ENCODE measurements at regions not wholly inside any gene's neighbourhood (a gene's known extent, or its start where the extent isn't known, plus 50 kb on each side); places are given as distances from the start of the nearest gene placed in this dataset.

DNA sequence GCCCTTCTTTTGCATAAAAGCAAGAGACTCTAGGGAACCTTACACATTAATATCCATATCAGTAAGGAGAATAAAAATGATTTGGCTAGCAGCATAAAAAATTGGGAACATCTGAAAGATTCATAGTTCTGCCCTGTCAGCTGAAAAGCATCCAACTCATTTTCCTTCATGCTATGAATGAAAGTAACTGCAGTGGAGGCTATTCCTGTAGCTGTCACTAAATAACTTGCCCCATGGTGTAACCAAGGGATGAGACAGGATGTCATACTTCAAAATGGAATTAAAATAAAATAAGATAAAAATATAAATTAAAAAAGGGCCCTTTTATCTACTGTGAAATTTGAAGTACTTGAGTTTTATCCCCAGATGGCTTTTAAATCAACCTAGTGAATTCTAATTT lies 878.8 kb downstream of the C4orf33 start:
- no peaks in the 10 kb centered on the region for H3K4me1 ChIP-seq
- no peaks in the 10 kb centered on the region for H3K36me3 ChIP-seq
- intact Hi-C loops (cut with DNase I) = no loop called here
- H3K27ac ChIP-seq = no peak overlapping the region
- no peaks in the 10 kb centered on the region for H3K27me3 ChIP-seq
- no peak overlapping the region for H3K4me3 ChIP-seq (replicated peaks in 1 of 3)
- TF ChIP-seq, protein P1, sequence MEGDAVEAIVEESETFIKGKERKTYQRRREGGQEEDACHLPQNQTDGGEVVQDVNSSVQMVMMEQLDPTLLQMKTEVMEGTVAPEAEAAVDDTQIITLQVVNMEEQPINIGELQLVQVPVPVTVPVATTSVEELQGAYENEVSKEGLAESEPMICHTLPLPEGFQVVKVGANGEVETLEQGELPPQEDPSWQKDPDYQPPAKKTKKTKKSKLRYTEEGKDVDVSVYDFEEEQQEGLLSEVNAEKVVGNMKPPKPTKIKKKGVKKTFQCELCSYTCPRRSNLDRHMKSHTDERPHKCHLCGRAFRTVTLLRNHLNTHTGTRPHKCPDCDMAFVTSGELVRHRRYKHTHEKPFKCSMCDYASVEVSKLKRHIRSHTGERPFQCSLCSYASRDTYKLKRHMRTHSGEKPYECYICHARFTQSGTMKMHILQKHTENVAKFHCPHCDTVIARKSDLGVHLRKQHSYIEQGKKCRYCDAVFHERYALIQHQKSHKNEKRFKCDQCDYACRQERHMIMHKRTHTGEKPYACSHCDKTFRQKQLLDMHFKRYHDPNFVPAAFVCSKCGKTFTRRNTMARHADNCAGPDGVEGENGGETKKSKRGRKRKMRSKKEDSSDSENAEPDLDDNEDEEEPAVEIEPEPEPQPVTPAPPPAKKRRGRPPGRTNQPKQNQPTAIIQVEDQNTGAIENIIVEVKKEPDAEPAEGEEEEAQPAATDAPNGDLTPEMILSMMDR (IDR thresholded peaks at IDR 0.05) = no peak
- TF ChIP-seq POLR2A (IDR thresholded peaks at IDR 0.05) = no peak
- no peaks in the 10 kb centered on the region for H3K9me3 ChIP-seq
- no peak for DNase-seq

DNA sequence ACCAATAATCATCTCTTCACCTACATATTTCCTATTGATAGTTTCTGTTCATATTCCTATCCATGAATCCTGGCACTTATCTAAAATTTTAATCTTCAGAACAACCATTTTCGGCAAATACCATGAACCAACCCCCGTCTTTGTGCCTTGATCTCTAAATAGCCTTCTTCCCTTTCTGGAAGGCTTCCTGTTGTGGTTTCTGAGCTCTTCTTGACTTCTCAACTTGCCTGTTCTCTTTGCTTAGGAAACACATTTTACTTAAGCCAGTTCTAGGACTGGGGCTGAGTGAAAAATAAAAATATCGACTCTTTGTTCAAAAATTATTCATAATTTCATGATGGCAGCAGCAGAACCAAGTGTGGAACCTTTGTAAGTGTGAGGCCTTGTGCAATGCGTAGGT lies 882.4 kb downstream of the C4orf33 start:
- intact Hi-C loops (cut with DNase I) = no loop called here
- no peaks in the 10 kb centered on the region for H3K4me1 ChIP-seq
- no peaks in the 10 kb centered on the region for H3K27me3 ChIP-seq
- H3K9me3 ChIP-seq = no peaks in the 10 kb centered on the region
- DNase-seq = no peak
- no peak for TF ChIP-seq POLR2A (IDR thresholded peaks at IDR 0.05)
- TF ChIP-seq, protein P1 (IDR thresholded peaks at IDR 0.05) = no peak
- 81 to 91% methylated on average over 4 of the region's 4 CpGs for WGBS, 2 donors
- H3K36me3 ChIP-seq = no peaks in the 10 kb centered on the region
- H3K4me3 ChIP-seq (replicated peaks in 1 of 3) = no peak overlapping the region
- H3K27ac ChIP-seq = no peak overlapping the region

DNA sequence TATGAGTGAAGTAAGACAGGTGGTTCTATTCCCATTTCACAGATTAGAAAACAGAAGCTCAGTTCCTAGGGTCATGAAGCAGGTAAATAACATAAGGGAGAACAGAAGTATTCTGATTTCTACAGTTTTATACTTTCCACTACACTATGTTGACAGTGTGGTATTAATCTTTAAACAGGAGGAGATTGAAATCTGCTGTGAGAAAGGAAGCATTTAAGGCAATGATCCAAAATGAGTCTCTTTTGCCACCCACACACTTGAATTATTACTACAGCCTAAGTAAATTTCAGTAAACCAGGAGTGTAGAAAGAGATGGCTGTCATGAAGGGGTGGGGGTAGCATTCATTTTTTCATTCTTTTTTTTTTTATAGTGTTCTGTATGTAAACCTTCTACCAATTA lies 893.0 kb downstream of the C4orf33 start:
- intact Hi-C loops (cut with DNase I) = no loop called here
- no peak overlapping the region for H3K27ac ChIP-seq
- H3K36me3 ChIP-seq = no peaks in the 10 kb centered on the region
- no peaks in the 10 kb centered on the region for H3K9me3 ChIP-seq
- no peaks in the 10 kb centered on the region for H3K4me1 ChIP-seq
- DNase-seq = no peak
- TF ChIP-seq, protein P1 (IDR thresholded peaks at IDR 0.05) = no peak
- TF ChIP-seq POLR2A (IDR thresholded peaks at IDR 0.05) = no peak
- H3K27me3 ChIP-seq = no peaks in the 10 kb centered on the region
- no peak overlapping the region for H3K4me3 ChIP-seq (replicated peaks in 1 of 3)

DNA sequence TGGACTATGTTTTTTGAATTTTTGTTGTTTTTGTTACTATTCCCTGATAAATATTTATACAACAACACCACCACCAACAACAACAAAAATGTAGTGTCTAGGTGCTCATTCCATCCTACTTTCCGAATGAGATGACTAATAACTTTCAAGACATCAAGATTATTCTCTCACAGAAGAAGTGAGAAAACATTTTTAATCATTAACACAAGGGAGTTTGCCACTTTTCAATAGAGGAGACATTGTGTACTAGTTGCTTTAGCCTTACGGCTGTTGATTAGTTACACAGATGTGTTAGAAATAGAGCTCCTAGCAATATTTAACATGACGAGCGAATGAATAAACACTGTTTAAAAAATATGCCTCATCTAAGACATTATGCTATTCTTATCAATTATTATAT lies 898.8 kb downstream of the C4orf33 start:
- intact Hi-C loops (cut with DNase I) = no loop called here
- Histone ChIP-seq H3K27ac (no peak overlapping the region), H3K4me1 (no peaks in the 10 kb centered on the region), H3K9me3 (no peaks in the 10 kb centered on the region), H3K27me3 (no peaks in the 10 kb centered on the region), H3K36me3 (no peaks in the 10 kb centered on the region), H3K4me3 (replicated peaks in 1 of 3) (no peak overlapping the region)
- WGBS, 2 donors = 84 to 88% methylated on average over 4 of the region's 4 CpGs
- TF ChIP-seq, protein P1 (IDR thresholded peaks at IDR 0.05) = no peak
- no peak for TF ChIP-seq POLR2A (IDR thresholded peaks at IDR 0.05)
- DNase-seq = no peak

DNA sequence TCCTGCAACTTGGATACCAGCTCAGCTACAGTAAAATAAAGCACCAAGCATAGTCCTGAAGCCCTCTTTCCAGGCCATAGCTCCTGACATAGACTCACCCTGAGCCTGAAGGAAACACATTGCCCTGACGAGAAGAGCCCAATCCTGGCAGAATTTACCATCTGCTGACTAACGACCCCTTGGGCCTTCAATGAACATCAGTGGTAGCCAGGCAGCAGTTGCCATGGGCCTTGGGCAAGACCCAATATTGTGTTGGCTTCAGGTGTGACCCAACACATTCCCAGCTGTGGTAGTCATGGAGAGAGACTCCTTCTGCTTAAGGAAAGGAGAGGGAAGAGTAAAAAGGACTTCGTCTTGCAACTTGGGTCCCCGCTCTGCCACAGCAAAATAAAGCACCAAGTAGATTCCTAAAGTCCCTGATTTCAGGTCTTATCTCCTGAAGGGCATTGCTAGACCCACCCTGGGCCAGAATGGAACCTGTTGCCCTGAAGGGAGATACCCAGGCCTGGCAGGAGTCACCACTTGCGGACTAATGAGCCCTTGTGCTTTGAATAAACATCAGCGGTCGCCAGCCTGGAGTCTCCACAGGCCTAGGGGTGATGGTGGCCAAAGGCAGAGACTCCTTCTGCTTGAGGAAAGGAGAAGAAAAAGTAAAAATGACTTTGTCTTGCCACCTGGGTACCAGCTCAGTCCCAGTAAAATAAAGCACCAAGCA lies 902.6 kb downstream of the C4orf33 start:
- Histone ChIP-seq H3K4me1 (no peaks in the 10 kb centered on the region), H3K9me3 (no peaks in the 10 kb centered on the region), H3K4me3 (replicated peaks in 1 of 3) (no peak overlapping the region), H3K27me3 (no peaks in the 10 kb centered on the region), H3K27ac (no peak overlapping the region), H3K36me3 (no peaks in the 10 kb centered on the region)
- TF ChIP-seq, protein P1 (IDR thresholded peaks at IDR 0.05) = no peak
- no peak for TF ChIP-seq POLR2A (IDR thresholded peaks at IDR 0.05)
- 85 to 86% methylated on average over 7 of the region's 7 CpGs for WGBS, 2 donors
- intact Hi-C loops (cut with DNase I) = no loop called here
- no peak for DNase-seq
